Neural cell (in vitro differentiated cells): ENCODE measurements at regions not wholly inside any gene's neighbourhood (a gene's known extent, or its start where the extent isn't known, plus 50 kb on each side); places are given as distances from the start of the nearest gene placed in this dataset.

Experiments used
- H2AFZ ChIP-seq: fragments of 200-600, 300-800 bp; sonication (generic), shearing (Covaris generic); 2 replicates; pipeline ENCODE4 v1.6.0; 2014; ENCODE audit warnings: low read depth, mild to moderate bottlenecking, antibody characterized with exemption, low read length, moderate library complexity
- H3F3A ChIP-seq: fragments of 200-600 bp; shearing (Covaris generic); 2 replicates; pipeline ENCODE4 v1.6.1; 2016; ENCODE audit warnings: mild to moderate bottlenecking, moderate library complexity, mixed read lengths, antibody characterized with exemption, low read length; ENCODE audit not compliant: insufficient read depth, poor library complexity, severe bottlenecking
- H3K27ac ChIP-seq: fragments of 200-600, 300-800 bp; sonication (generic), shearing (Covaris generic); 2 replicates; pipeline ENCODE4 v1.5.1; 2014; ENCODE audit warnings: mild to moderate bottlenecking, low read length, moderate library complexity
- H3K27me3 ChIP-seq: fragments of 300-800, 200-600 bp; sonication (generic), shearing (Covaris generic); 2 replicates; pipeline ENCODE4 v1.6.0; 2014; ENCODE audit warnings: mild to moderate bottlenecking, low read depth, low read length, moderate library complexity; ENCODE audit not compliant: insufficient read depth
- H3K36me3 ChIP-seq: fragments of 300-800, 200-600 bp; sonication (generic), shearing (Covaris generic); 2 replicates; pipeline ENCODE4 v1.5.1; 2014; ENCODE audit warnings: mild to moderate bottlenecking, antibody characterized with exemption, low read length, moderate library complexity; ENCODE audit not compliant: insufficient read depth
- H3K4me2 ChIP-seq: fragments of 300-800, 200-600 bp; sonication (generic), shearing (Covaris generic); 2 replicates; pipeline ENCODE4 v1.6.0; 2014; ENCODE audit warnings: mild to moderate bottlenecking, low read length
- H3K4me3 ChIP-seq: fragments of 300-800, 200-600 bp; sonication (generic), shearing (Covaris generic); 2 replicates; pipeline ENCODE4 v1.5.1; 2014; ENCODE audit warnings: mild to moderate bottlenecking, low read length, moderate library complexity
- H3K79me2 ChIP-seq: fragments of 200-600 bp; shearing (Covaris generic); replicated peaks from 2 replicates; pipeline ENCODE4 v1.6.0; 2014; ENCODE audit warnings: mild to moderate bottlenecking, low read length, moderate library complexity; ENCODE audit not compliant: insufficient read depth
- H3K9ac ChIP-seq: fragments of 300-800, 200-600 bp; sonication (generic), shearing (Covaris generic); 2 replicates; pipeline ENCODE4 v1.6.1; 2016; ENCODE audit warnings: mild to moderate bottlenecking, low read length, mixed read lengths
- H3K9me2 ChIP-seq: fragments of 200-600 bp; shearing (Covaris generic); 2 replicates; pipeline ENCODE4 v1.6.1; 2016; ENCODE audit warnings: mild to moderate bottlenecking, low read length, mixed read lengths; ENCODE audit not compliant: insufficient read depth
- H3K9me3 ChIP-seq: fragments of 200-600, 300-800 bp; sonication (generic), shearing (Covaris generic); 2 replicates; pipeline ENCODE4 v1.6.1; 2016; ENCODE audit warnings: mild to moderate bottlenecking, mixed run types, low read length, moderate library complexity, mixed read lengths
- H4K20me1 ChIP-seq: fragments of 200-600 bp; shearing (Covaris generic); 2 replicates; pipeline ENCODE4 v1.6.1; 2016; ENCODE audit warnings: mild to moderate bottlenecking, mixed run types; ENCODE audit not compliant: insufficient read depth
- EP300 ChIP-seq: fragments of 450-650 bp; conservative IDR thresholded peaks from 2 replicates; pipeline ENCODE4 v1.6.1; 2014; ENCODE audit warnings: antibody characterized with exemption, mild to moderate bottlenecking, moderate library complexity; ENCODE audit not compliant: poor library complexity, severe bottlenecking
- EZH2 ChIP-seq: fragments of 200-600, 300-800 bp; shearing (Covaris generic), sonication (generic); IDR thresholded peaks from 2 replicates; pipeline ENCODE4 v1.6.1; 2014; ENCODE audit warnings: antibody characterized with exemption, low read length, borderline replicate concordance, mild to moderate bottlenecking; ENCODE audit not compliant: insufficient read depth, poor library complexity, severe bottlenecking
- MXI1 ChIP-seq: fragments of 450-650 bp; conservative IDR thresholded peaks from 2 replicates; pipeline ENCODE4 v1.6.1; 2014; ENCODE audit warnings: antibody characterized with exemption, mild to moderate bottlenecking; ENCODE audit not compliant: poor library complexity, severe bottlenecking
- POLR2AphosphoS5 ChIP-seq: IDR thresholded peaks from 2 replicates; pipeline ENCODE4 v1.6.1; 2012
- RAD21 ChIP-seq: fragments of 450-650 bp; conservative IDR thresholded peaks from 2 replicates; pipeline ENCODE4 v1.6.1; 2014; ENCODE audit warnings: antibody characterized with exemption, mild to moderate bottlenecking, moderate library complexity
- SMC3 ChIP-seq: fragments of 450-650 bp; conservative IDR thresholded peaks from 2 replicates; pipeline ENCODE4 v1.6.1; 2014; ENCODE audit warnings: antibody characterized with exemption, mild to moderate bottlenecking, moderate library complexity; ENCODE audit not compliant: poor library complexity
- TAF1 ChIP-seq: IDR thresholded peaks from 2 replicates; pipeline ENCODE4 v1.6.1; 2012; ENCODE audit warnings: low read depth
- TF ChIP-seq, protein P1 (sequence below): fragments of 450-650 bp; IDR thresholded peaks from 2 replicates; pipeline ENCODE4 v1.5.1; 2014; ENCODE audit warnings: antibody characterized with exemption, mild to moderate bottlenecking, moderate library complexity; ENCODE audit not compliant: poor library complexity, severe bottlenecking
- TF ChIP-seq, protein P2 (sequence below): IDR thresholded peaks from 2 replicates; pipeline ENCODE4 v1.6.1; 2012; ENCODE audit warnings: borderline replicate concordance

DNA sequence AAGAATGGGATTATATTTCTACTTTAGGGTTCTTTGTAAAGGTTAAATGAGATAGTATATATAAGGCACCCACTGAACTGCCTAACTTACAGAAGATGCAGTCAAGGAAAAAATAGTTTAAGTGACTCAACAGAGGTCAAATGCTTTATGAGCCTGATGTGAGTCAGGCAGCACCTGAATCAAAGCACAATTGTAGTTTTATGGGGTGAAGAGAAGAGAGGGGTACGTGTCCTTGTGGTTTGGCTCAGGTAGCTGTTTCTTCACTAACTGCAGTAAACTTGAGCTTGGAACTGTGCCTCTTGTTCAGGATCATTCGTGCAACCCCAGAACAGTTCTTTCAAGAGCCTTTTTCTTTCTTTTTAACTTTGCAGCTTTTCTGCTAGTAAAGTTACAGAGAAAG is 125.2 kb upstream of the SPON1 start:
- no peak overlapping the region for H3K27ac ChIP-seq
- H3K9me3 ChIP-seq = no peaks in the 10 kb centered on the region
- H2AFZ ChIP-seq = no peak overlapping the region
- H4K20me1 ChIP-seq = no peaks in the 10 kb centered on the region
- no peaks in the 10 kb centered on the region for H3K27me3 ChIP-seq
- H3K4me3 ChIP-seq = no peak overlapping the region
- H3K9ac ChIP-seq = no peak overlapping the region
- no peaks in the 10 kb centered on the region for H3K36me3 ChIP-seq
- no peaks in the 10 kb centered on the region for H3F3A ChIP-seq
- H3K79me2 ChIP-seq = no peaks in the 10 kb centered on the region
- H3K9me2 ChIP-seq = no peaks in the 10 kb centered on the region
- TF ChIP-seq MXI1 (no peak), SMC3 (no peak), EP300 (no peak), POLR2AphosphoS5 (no peak), EZH2 (no peak), TAF1 (no peak), RAD21 (no peak)
- TF ChIP-seq, protein P1, sequence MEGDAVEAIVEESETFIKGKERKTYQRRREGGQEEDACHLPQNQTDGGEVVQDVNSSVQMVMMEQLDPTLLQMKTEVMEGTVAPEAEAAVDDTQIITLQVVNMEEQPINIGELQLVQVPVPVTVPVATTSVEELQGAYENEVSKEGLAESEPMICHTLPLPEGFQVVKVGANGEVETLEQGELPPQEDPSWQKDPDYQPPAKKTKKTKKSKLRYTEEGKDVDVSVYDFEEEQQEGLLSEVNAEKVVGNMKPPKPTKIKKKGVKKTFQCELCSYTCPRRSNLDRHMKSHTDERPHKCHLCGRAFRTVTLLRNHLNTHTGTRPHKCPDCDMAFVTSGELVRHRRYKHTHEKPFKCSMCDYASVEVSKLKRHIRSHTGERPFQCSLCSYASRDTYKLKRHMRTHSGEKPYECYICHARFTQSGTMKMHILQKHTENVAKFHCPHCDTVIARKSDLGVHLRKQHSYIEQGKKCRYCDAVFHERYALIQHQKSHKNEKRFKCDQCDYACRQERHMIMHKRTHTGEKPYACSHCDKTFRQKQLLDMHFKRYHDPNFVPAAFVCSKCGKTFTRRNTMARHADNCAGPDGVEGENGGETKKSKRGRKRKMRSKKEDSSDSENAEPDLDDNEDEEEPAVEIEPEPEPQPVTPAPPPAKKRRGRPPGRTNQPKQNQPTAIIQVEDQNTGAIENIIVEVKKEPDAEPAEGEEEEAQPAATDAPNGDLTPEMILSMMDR = no peak
- TF ChIP-seq, protein P2, sequence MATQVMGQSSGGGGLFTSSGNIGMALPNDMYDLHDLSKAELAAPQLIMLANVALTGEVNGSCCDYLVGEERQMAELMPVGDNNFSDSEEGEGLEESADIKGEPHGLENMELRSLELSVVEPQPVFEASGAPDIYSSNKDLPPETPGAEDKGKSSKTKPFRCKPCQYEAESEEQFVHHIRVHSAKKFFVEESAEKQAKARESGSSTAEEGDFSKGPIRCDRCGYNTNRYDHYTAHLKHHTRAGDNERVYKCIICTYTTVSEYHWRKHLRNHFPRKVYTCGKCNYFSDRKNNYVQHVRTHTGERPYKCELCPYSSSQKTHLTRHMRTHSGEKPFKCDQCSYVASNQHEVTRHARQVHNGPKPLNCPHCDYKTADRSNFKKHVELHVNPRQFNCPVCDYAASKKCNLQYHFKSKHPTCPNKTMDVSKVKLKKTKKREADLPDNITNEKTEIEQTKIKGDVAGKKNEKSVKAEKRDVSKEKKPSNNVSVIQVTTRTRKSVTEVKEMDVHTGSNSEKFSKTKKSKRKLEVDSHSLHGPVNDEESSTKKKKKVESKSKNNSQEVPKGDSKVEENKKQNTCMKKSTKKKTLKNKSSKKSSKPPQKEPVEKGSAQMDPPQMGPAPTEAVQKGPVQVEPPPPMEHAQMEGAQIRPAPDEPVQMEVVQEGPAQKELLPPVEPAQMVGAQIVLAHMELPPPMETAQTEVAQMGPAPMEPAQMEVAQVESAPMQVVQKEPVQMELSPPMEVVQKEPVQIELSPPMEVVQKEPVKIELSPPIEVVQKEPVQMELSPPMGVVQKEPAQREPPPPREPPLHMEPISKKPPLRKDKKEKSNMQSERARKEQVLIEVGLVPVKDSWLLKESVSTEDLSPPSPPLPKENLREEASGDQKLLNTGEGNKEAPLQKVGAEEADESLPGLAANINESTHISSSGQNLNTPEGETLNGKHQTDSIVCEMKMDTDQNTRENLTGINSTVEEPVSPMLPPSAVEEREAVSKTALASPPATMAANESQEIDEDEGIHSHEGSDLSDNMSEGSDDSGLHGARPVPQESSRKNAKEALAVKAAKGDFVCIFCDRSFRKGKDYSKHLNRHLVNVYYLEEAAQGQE = no peak
- no peak overlapping the region for H3K4me2 ChIP-seq

DNA sequence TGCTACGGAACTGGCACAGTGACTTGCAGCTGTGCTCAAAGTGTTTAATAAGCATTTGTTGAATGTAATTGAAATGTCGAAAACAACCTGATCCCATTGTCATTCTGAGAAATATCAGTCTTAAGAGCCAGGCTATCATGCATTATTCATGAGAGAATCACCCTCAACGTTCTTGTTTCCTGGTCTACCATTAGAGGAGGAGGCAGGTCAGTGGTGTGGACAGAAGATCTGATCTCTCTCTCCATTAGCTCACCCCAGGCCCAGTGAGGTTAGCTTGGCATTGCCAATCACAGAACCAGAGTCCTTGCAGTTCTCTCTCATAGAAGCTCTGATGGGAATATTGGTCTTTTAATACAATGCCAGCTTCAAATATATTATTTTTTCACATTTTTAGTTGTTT is 121.1 kb upstream of the SPON1 start:
- no peak overlapping the region for H3K27ac ChIP-seq
- H3K36me3 ChIP-seq = no peaks in the 10 kb centered on the region
- H2AFZ ChIP-seq = no peak overlapping the region
- H3F3A ChIP-seq = no peaks in the 10 kb centered on the region
- no peak overlapping the region for H3K4me3 ChIP-seq
- H4K20me1 ChIP-seq = no peaks in the 10 kb centered on the region
- no peaks in the 10 kb centered on the region for H3K27me3 ChIP-seq
- no peak overlapping the region for H3K9ac ChIP-seq
- no peaks in the 10 kb centered on the region for H3K9me2 ChIP-seq
- TF ChIP-seq TAF1 (no peak), SMC3 (no peak), POLR2AphosphoS5 (no peak)
- TF ChIP-seq, protein P1 = no peak
- H3K4me2 ChIP-seq = no peak overlapping the region
- H3K79me2 ChIP-seq = no peaks in the 10 kb centered on the region
- H3K9me3 ChIP-seq = no peaks in the 10 kb centered on the region
